ENCODE measurements at regions not wholly inside any gene's neighbourhood (a gene's known extent, or its start where the extent isn't known, plus 50 kb on each side); places are given as distances from the start of the nearest gene placed in this dataset.

DNA sequence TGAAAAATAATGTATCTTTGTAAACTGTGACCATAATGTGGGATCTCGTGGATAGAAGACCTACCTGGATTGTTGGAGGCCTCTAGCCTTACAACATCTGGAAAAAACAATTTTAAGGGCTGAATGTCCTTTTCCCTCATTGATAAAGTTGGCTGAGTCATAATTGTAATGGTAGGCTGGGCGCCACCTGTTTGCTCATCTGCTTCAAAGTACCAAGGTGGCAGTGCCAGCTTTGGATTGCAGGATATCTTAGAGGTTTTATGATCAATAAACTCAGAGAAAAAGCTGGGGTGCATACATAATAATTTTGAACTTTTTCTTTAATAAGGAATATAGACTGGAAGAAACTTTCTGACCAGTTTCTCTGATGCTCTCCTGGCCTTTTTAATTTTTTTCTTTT lies 653.4 kb downstream of the MMUT start:
- Mint-ChIP-seq H3K27ac (no peak overlapping the region), H3K4me1 (ENCODE audit: low read depth) (no peaks in the 10 kb centered on the region), H3K9me3 (no peaks in the 10 kb centered on the region), H3K4me3 (no peak overlapping the region), H3K27me3 (no peaks in the 10 kb centered on the region), H3K36me3 (no peaks in the 10 kb centered on the region)
- intact Hi-C loops (cut with micrococcal nuclease), result no loop called here
- CTCF ChIA-PET, result no interaction called here
- no peak for DNase-seq
- POLR2A ChIA-PET, result no interaction called here

GRCh38 chr6:48809245-48809644 lies 653.8 kb downstream of the MMUT start:
- H3K9me3 Mint-ChIP-seq, result no peaks in the 10 kb centered on the region
- no peak overlapping the region for H3K27ac Mint-ChIP-seq
- POLR2A ChIA-PET, result no interaction called here
- no peaks in the 10 kb centered on the region for H3K27me3 Mint-ChIP-seq
- no peak overlapping the region for H3K4me3 Mint-ChIP-seq
- no peak for DNase-seq
- intact Hi-C loops (cut with micrococcal nuclease), result no loop called here
- H3K4me1 Mint-ChIP-seq (ENCODE audit: low read depth), result no peaks in the 10 kb centered on the region
- no peaks in the 10 kb centered on the region for H3K36me3 Mint-ChIP-seq
- CTCF ChIA-PET, result no interaction called here

DNA sequence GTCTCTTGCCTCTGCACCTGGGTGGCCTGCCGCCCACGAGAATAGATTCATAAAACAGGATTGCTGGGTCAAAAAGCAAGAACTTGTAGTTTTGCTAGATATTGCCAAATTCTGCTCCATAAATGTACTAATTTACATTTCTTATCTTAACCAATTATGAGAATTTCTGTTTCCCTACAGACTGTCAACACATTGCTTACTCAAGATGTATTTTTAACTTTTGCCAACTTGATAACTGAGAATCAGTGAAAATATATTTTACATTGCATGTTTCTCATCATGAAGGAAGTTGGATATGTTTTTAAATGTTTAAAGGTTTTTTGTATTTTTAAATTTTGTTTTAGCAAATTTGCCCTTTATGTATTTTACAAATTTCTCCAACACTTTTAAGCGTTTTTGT lies 664.8 kb downstream of the MMUT start:
- DNase-seq, result no peak
- H3K9me3 Mint-ChIP-seq, result peaks cover 5% of the 10 kb centered on the region
- no peaks in the 10 kb centered on the region for H3K36me3 Mint-ChIP-seq
- no peak overlapping the region for H3K4me3 Mint-ChIP-seq
- no peaks in the 10 kb centered on the region for H3K4me1 Mint-ChIP-seq (ENCODE audit: low read depth)
- intact Hi-C loops (cut with micrococcal nuclease), result no loop called here
- H3K27ac Mint-ChIP-seq, result no peak overlapping the region
- H3K27me3 Mint-ChIP-seq, result no peaks in the 10 kb centered on the region
- ChIA-PET CTCF (no interaction called here), POLR2A (no interaction called here)

- Mint-ChIP-seq H3K4me3 (no peak overlapping the region), H3K27me3 (no peaks in the 10 kb centered on the region), H3K9me3 (peaks cover 8% of the 10 kb centered on the region), H3K27ac (no peak overlapping the region), H3K4me1 (ENCODE audit: low read depth) (no peaks in the 10 kb centered on the region), H3K36me3 (no peaks in the 10 kb centered on the region)
- intact Hi-C loops (cut with micrococcal nuclease), result no loop called here
- ChIA-PET CTCF (no interaction called here), POLR2A (no interaction called here)
- DNase-seq, result no peak
Observed at GRCh38 chr6:48782225-48782624, 671.2 kb upstream of the PTCHD4 start.

- Mint-ChIP-seq H3K27me3 (no peaks in the 10 kb centered on the region), H3K4me1 (ENCODE audit: low read depth) (no peaks in the 10 kb centered on the region), H3K27ac (no peak overlapping the region), H3K36me3 (no peaks in the 10 kb centered on the region), H3K4me3 (no peak overlapping the region), H3K9me3 (peaks cover 9% of the 10 kb centered on the region)
- ChIA-PET CTCF (no interaction called here), POLR2A (no interaction called here)
- intact Hi-C loops (cut with micrococcal nuclease), result no loop called here
- no peak for DNase-seq
Observed at GRCh38 chr6:48777411-48777810, 666.4 kb upstream of the PTCHD4 start.

GRCh38 chr6:48775157-48775556 lies 664.2 kb upstream of the PTCHD4 start:
- ChIA-PET CTCF (no interaction called here), POLR2A (no interaction called here)
- Mint-ChIP-seq H3K4me3 (no peak overlapping the region), H3K36me3 (no peaks in the 10 kb centered on the region), H3K9me3 (peaks cover 7% of the 10 kb centered on the region), H3K27me3 (no peaks in the 10 kb centered on the region), H3K27ac (no peak overlapping the region), H3K4me1 (ENCODE audit: low read depth) (no peaks in the 10 kb centered on the region)
- DNase-seq, result no peak
- intact Hi-C loops (cut with micrococcal nuclease), result no loop called here

DNA sequence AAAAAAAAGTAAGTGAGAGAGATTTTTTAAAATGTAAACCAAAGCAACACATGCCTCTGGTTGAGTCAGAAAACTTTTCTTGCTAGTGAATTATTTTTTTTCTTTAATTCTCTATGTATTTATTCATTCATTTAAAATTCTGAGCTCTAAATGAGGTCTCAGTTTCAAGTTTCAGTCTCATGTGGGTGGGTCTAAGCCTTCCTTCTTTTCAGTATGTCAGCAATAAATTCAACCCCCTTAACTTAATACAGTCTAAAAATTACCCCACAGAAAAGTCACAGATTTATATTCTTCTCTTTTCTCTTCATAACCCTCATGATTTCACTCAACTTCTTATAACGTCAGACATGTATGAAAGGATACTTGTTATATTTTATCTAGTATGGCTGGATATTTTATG lies 663.3 kb upstream of the PTCHD4 start:
- intact Hi-C loops (cut with micrococcal nuclease), result no loop called here
- POLR2A ChIA-PET, result no interaction called here
- peaks cover 4% of the 10 kb centered on the region for H3K9me3 Mint-ChIP-seq
- no peaks in the 10 kb centered on the region for H3K4me1 Mint-ChIP-seq (ENCODE audit: low read depth)
- H3K4me3 Mint-ChIP-seq, result no peak overlapping the region
- H3K27ac Mint-ChIP-seq, result no peak overlapping the region
- no peak for DNase-seq
- no peaks in the 10 kb centered on the region for H3K27me3 Mint-ChIP-seq
- H3K36me3 Mint-ChIP-seq, result no peaks in the 10 kb centered on the region
- CTCF ChIA-PET, result interaction anchor here (0.6 kb wide), 1 partner anchor 1143 kb away, joined by 3 read pairs; no protein-coding TSS in a partner anchor

- Mint-ChIP-seq H3K36me3 (no peaks in the 10 kb centered on the region), H3K9me3 (no peaks in the 10 kb centered on the region), H3K4me1 (ENCODE audit: low read depth) (no peaks in the 10 kb centered on the region), H3K27ac (no peak overlapping the region), H3K4me3 (no peak overlapping the region), H3K27me3 (no peaks in the 10 kb centered on the region)
- intact Hi-C loops (cut with micrococcal nuclease), result no loop called here
- ChIA-PET CTCF (no interaction called here), POLR2A (no interaction called here)
- DNase-seq, result no peak
Observed at GRCh38 chr6:48766349-48766748, 655.4 kb upstream of the PTCHD4 start.

DNA sequence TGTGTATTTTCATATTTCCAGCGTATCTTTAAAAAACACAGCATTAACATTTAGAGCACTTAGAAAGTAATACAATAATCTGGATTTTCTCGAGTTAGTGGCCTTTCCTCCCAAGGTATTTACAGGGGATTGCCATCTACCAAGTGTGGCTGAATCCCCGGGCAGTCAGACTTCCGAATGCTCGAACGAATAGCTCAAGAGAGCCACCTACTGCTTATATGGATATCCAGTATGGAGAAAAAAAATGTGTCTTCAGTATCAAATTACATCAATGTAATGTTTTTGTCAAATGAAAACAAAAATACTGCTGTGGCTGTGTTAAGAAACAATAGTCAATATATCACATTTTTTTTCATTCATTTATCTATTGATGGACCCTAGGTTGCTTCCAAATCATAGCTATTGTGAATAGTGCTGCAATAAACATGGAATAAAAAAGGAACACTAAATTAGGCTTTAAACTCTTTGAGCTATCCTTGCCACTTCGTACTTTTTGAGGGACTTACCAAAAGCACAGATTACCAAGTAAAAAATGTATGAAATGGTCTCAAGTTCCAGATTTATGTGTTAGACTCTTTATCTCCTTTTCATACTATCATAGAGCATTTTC lies 654.5 kb upstream of the PTCHD4 start:
- POLR2A ChIA-PET, result no interaction called here
- Mint-ChIP-seq H3K36me3 (no peaks in the 10 kb centered on the region), H3K9me3 (no peaks in the 10 kb centered on the region), H3K27ac (no peak overlapping the region), H3K27me3 (no peaks in the 10 kb centered on the region), H3K4me1 (ENCODE audit: low read depth) (no peaks in the 10 kb centered on the region), H3K4me3 (no peak overlapping the region)
- CTCF ChIA-PET, result interaction anchor here (0.8 kb wide), 1 partner anchor 978 kb away, joined by 4 read pairs; no protein-coding TSS in a partner anchor
- DNase-seq, result no peak
- intact Hi-C loops (cut with micrococcal nuclease), result loop anchor here (2.0 kb wide), 1 partner anchor 977 kb away; no protein-coding TSS in a partner anchor

DNA sequence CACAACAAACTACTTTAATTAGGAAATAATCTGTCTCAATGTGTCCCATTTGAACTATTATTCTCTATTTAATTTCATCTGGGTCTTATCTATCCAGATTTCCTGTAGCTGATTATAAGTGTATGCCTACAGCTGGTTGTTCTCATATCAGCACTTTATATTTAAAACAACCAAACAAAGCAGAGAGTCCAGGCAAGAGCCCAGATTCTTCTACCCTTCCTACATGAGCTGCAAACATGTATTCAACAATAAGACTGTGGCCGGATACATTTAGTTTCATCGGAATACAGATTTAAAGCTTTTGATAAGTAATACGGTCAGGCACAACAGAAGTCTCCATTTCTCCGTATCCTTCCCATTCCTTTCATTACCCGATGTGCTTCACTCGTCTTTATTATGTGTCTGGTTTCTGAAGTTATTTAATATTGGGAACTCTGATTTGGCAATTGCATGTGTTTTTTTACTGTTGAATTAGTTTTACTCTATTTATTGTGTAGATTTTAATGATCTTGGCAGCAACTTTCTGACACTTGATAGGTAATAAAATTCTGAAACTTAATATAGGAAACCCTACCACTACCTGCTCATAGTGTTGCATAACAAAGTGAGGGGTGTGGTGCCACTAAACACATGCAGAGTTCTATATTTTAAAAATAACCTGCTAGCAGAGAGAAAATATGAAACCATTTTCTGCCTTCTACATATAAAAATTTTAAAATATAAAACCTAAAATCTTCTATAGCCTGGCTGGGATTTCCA lies 653.5 kb upstream of the PTCHD4 start:
- Mint-ChIP-seq H3K4me1 (ENCODE audit: low read depth) (no peaks in the 10 kb centered on the region), H3K27ac (no peak overlapping the region), H3K36me3 (no peaks in the 10 kb centered on the region), H3K27me3 (no peaks in the 10 kb centered on the region), H3K4me3 (no peak overlapping the region), H3K9me3 (no peaks in the 10 kb centered on the region)
- no peak for DNase-seq
- CTCF ChIA-PET, result no interaction called here
- intact Hi-C loops (cut with micrococcal nuclease), result loop anchor here (2.0 kb wide), 1 partner anchor 976 kb away; no protein-coding TSS in a partner anchor
- POLR2A ChIA-PET, result no interaction called here

DNA sequence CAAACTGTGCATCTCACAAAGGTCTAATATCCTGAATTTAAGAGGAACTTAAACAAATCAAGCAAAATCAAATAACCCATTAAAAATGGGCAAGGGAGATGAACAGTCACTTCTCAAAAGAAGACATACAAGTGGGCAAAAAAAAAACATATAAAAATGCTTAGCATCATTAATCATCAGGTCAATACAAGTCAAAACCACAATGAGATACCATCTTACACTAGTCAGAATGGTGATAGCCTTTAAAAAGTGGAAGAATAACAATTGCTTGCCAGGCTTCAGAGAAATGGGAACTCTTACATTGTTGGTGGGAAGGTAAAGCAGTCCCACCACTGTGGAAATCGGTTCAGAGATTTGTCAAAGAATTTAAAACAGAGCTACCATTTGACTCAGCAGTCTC lies 646.7 kb upstream of the PTCHD4 start:
- ChIA-PET CTCF (no interaction called here), POLR2A (no interaction called here)
- Mint-ChIP-seq H3K9me3 (peaks cover 2% of the 10 kb centered on the region), H3K36me3 (no peaks in the 10 kb centered on the region), H3K4me1 (ENCODE audit: low read depth) (no peaks in the 10 kb centered on the region), H3K4me3 (no peak overlapping the region), H3K27me3 (no peaks in the 10 kb centered on the region), H3K27ac (no peak overlapping the region)
- DNase-seq, result no peak
- intact Hi-C loops (cut with micrococcal nuclease), result no loop called here

GRCh38 chr6:48755315-48755714 lies 644.3 kb upstream of the PTCHD4 start:
- no peaks in the 10 kb centered on the region for H3K27me3 Mint-ChIP-seq
- ChIA-PET CTCF (no interaction called here), POLR2A (no interaction called here)
- H3K9me3 Mint-ChIP-seq, result peaks cover 6% of the 10 kb centered on the region
- intact Hi-C loops (cut with micrococcal nuclease), result no loop called here
- no peak for DNase-seq
- H3K4me3 Mint-ChIP-seq, result no peak overlapping the region
- H3K27ac Mint-ChIP-seq, result no peak overlapping the region
- H3K36me3 Mint-ChIP-seq, result no peaks in the 10 kb centered on the region
- H3K4me1 Mint-ChIP-seq (ENCODE audit: low read depth), result no peaks in the 10 kb centered on the region

GRCh38 chr6:48754641-48755040 lies 643.6 kb upstream of the PTCHD4 start:
- no peaks in the 10 kb centered on the region for H3K36me3 Mint-ChIP-seq
- H3K27ac Mint-ChIP-seq, result no peak overlapping the region
- ChIA-PET CTCF (no interaction called here), POLR2A (no interaction called here)
- intact Hi-C loops (cut with micrococcal nuclease), result no loop called here
- H3K9me3 Mint-ChIP-seq, result peaks cover 6% of the 10 kb centered on the region
- no peak overlapping the region for H3K4me3 Mint-ChIP-seq
- H3K4me1 Mint-ChIP-seq (ENCODE audit: low read depth), result no peaks in the 10 kb centered on the region
- DNase-seq, result no peak
- no peaks in the 10 kb centered on the region for H3K27me3 Mint-ChIP-seq
